ENCODE measurements at regions not wholly inside any gene's neighbourhood (a gene's known extent, or its start where the extent isn't known, plus 50 kb on each side); places are given as distances from the start of the nearest gene placed in this dataset.

- Histone ChIP-seq H3K4me1 (ENCODE audit: control insufficient read depth in 1 of 2, low read depth in 2 of 2) (peaks cover 14 to 24% of the 10 kb centered on the region in 2 donors), H3K9me3 (no peaks in the 10 kb centered on the region), H3K27ac (no peak overlapping the region), H3K4me3 (no peak overlapping the region), H3K27me3 (replicated peaks; ENCODE audit: insufficient read depth) (no peaks in the 10 kb centered on the region), H3K36me3 (no peaks in the 10 kb centered on the region)
- DNase-seq (ENCODE audit: low spot score) (no peak), ATAC-seq (ENCODE audit: insufficient number of reproducible peaks, low FRiP score, low read depth) (no peak)
- no peak for TF ChIP-seq CTCF (IDR thresholded peaks at IDR 0.05)
These were observed 181.8 kb upstream of the ELL2 start for GRCh38 chr5:96143450-96143849.

- no peak for TF ChIP-seq CTCF (IDR thresholded peaks at IDR 0.05)
- Histone ChIP-seq H3K36me3 (no peaks in the 10 kb centered on the region), H3K9me3 (no peaks in the 10 kb centered on the region), H3K27me3 (replicated peaks; ENCODE audit: insufficient read depth) (no peaks in the 10 kb centered on the region), H3K4me3 (no peak overlapping the region), H3K27ac (no peak overlapping the region), H3K4me1 (ENCODE audit: control insufficient read depth in 1 of 2, low read depth in 2 of 2) (peaks cover 14 to 24% of the 10 kb centered on the region in 2 donors)
- no peak for ATAC-seq (ENCODE audit: insufficient number of reproducible peaks, low FRiP score, low read depth)
- DNase-seq (ENCODE audit: low spot score) = no peak
These were observed 181.3 kb upstream of the ELL2 start for GRCh38 chr5:96142786-96143434.

GRCh38 chr5:96142184-96142781, 180.6 kb upstream of the ELL2 start:
- H3K4me3 ChIP-seq = no peak overlapping the region
- no peak for TF ChIP-seq CTCF (IDR thresholded peaks at IDR 0.05)
- ATAC-seq (ENCODE audit: insufficient number of reproducible peaks, low FRiP score, low read depth) (no peak), DNase-seq (ENCODE audit: low spot score) (no peak)
- H3K27ac ChIP-seq = no peak overlapping the region
- no peaks in the 10 kb centered on the region for H3K9me3 ChIP-seq
- peaks cover 14 to 24% of the 10 kb centered on the region in 2 donors for H3K4me1 ChIP-seq (ENCODE audit: control insufficient read depth in 1 of 2, low read depth in 2 of 2)
- H3K27me3 ChIP-seq (replicated peaks; ENCODE audit: insufficient read depth) = no peaks in the 10 kb centered on the region
- H3K36me3 ChIP-seq = no peaks in the 10 kb centered on the region

GRCh38 chr5:96141749-96142148, 180.1 kb upstream of the ELL2 start:
- Histone ChIP-seq H3K9me3 (no peaks in the 10 kb centered on the region), H3K36me3 (no peaks in the 10 kb centered on the region), H3K27ac (no peak overlapping the region), H3K4me1 (ENCODE audit: control insufficient read depth in 1 of 2, low read depth in 2 of 2) (peaks cover 14 to 22% of the 10 kb centered on the region in 2 donors), H3K4me3 (no peak overlapping the region), H3K27me3 (replicated peaks; ENCODE audit: insufficient read depth) (no peaks in the 10 kb centered on the region)
- TF ChIP-seq CTCF (IDR thresholded peaks at IDR 0.05) = no peak
- ATAC-seq (ENCODE audit: insufficient number of reproducible peaks, low FRiP score, low read depth) = no peak
- DNase-seq (ENCODE audit: low spot score) = no peak

- DNase-seq (ENCODE audit: low spot score) = no peak
- H3K27ac ChIP-seq = peak overlapping the region in 1 of 2 donors; percentile 50
- H3K36me3 ChIP-seq = no peaks in the 10 kb centered on the region
- H3K9me3 ChIP-seq = no peaks in the 10 kb centered on the region
- no peak overlapping the region for H3K4me3 ChIP-seq
- no peaks in the 10 kb centered on the region for H3K27me3 ChIP-seq (replicated peaks; ENCODE audit: insufficient read depth)
- ATAC-seq (ENCODE audit: insufficient number of reproducible peaks, low FRiP score, low read depth) = no peak
- peaks cover 13 to 14% of the 10 kb centered on the region in 2 donors for H3K4me1 ChIP-seq (ENCODE audit: control insufficient read depth in 1 of 2, low read depth in 2 of 2)
- TF ChIP-seq CTCF (IDR thresholded peaks at IDR 0.05) = no peak
These were observed 178.8 kb upstream of the ELL2 start for GRCh38 chr5:96140496-96140895.

Measured in thoracic aorta (tissue), 2 donors.